ENCODE measurements at regions not wholly inside any gene's neighbourhood (a gene's known extent, or its start where the extent isn't known, plus 50 kb on each side); places are given as distances from the start of the nearest gene placed in this dataset.

GRCh38 chr7:12138421-12138820 lies 72.7 kb upstream of the TMEM106B start:
- H3K27ac ChIP-seq (ENCODE audit: low read length, poor library complexity, severe bottlenecking), result no peak overlapping the region
- WGBS, result 80% methylated on average over 4 of the region's 4 CpGs
- no peak overlapping the region for H3K9ac ChIP-seq (ENCODE audit: low read length)

GRCh38 chr7:12139416-12139815 lies 71.7 kb upstream of the TMEM106B start:
- Histone ChIP-seq H3K4me1 (ENCODE audit: control insufficient read depth, insufficient read depth, low read depth, low read length) (no peaks in the 10 kb centered on the region), H2AK5ac (ENCODE audit: low read length, severe bottlenecking) (no peak overlapping the region), H3K4me2 (ENCODE audit: low read length, poor library complexity, severe bottlenecking) (no peak overlapping the region), H3K18ac (ENCODE audit: low read depth in 1 of 2, low read length in 2 of 2) (no peak overlapping the region), H3K14ac (ENCODE audit: low read length in 2 of 2) (no peak overlapping the region), H3K9me3 (ENCODE audit: control insufficient read depth, low read length) (no peaks in the 10 kb centered on the region), H4K91ac (ENCODE audit: low read length) (no peak overlapping the region), H2AFZ (ENCODE audit: low read depth, low read length) (no peak overlapping the region), H3K4me3 (ENCODE audit: insufficient read depth in 1 of 2, low read depth in 1 of 2, low read length in 2 of 2) (no peak overlapping the region), H4K8ac (ENCODE audit: low read length) (no peak overlapping the region), H3K27me3 (ENCODE audit: control insufficient read depth in 1 of 2, insufficient read depth in 1 of 2, low read length in 2 of 2) (no peaks in the 10 kb centered on the region), H3K23ac (ENCODE audit: low read length in 2 of 2) (no peak overlapping the region), H3K4ac (ENCODE audit: low read depth in 1 of 2, low read length in 2 of 2) (no peak overlapping the region), H3K9ac (ENCODE audit: low read length) (no peak overlapping the region), H2BK15ac (ENCODE audit: low read depth, poor library complexity, severe bottlenecking) (no peak overlapping the region), H3K36me3 (ENCODE audit: control insufficient read depth in 1 of 2, insufficient read depth in 2 of 2, low read depth in 1 of 2, low read length in 2 of 2) (no peaks in the 10 kb centered on the region), H2BK5ac (ENCODE audit: low read depth, low read length, poor library complexity, severe bottlenecking) (no peak overlapping the region), H3K27ac (ENCODE audit: low read length, poor library complexity, severe bottlenecking) (no peak overlapping the region), H2BK120ac (ENCODE audit: low read depth, low read length) (no peak overlapping the region), H3K79me1 (replicated peaks; ENCODE audit: low read length, poor library complexity, severe bottlenecking) (no peaks in the 10 kb centered on the region), H2BK12ac (ENCODE audit: low read length in 2 of 2) (no peak overlapping the region)
- no peak for DNase-seq
- 84% methylated on average over 5 of the region's 6 CpGs for WGBS

More at GRCh38 chr7:12138421-12138820, 72.7 kb upstream of the TMEM106B start:
- H3K23ac ChIP-seq (ENCODE audit: low read length in 2 of 2), result no peak overlapping the region
- no peak overlapping the region for H3K4ac ChIP-seq (ENCODE audit: low read depth in 1 of 2, low read length in 2 of 2)
- no peaks in the 10 kb centered on the region for H3K79me1 ChIP-seq (replicated peaks; ENCODE audit: low read length, poor library complexity, severe bottlenecking)
- no peak overlapping the region for H3K4me2 ChIP-seq (ENCODE audit: low read length, poor library complexity, severe bottlenecking)
- no peak overlapping the region for H3K4me3 ChIP-seq (ENCODE audit: insufficient read depth in 1 of 2, low read depth in 1 of 2, low read length in 2 of 2)
- no peak overlapping the region for H2BK120ac ChIP-seq (ENCODE audit: low read depth, low read length)
- H3K27me3 ChIP-seq (ENCODE audit: control insufficient read depth in 1 of 2, insufficient read depth in 1 of 2, low read length in 2 of 2), result no peaks in the 10 kb centered on the region
- DNase-seq, result no peak
- no peak overlapping the region for H2BK15ac ChIP-seq (ENCODE audit: low read depth, poor library complexity, severe bottlenecking)
- H2AFZ ChIP-seq (ENCODE audit: low read depth, low read length), result no peak overlapping the region
- H3K36me3 ChIP-seq (ENCODE audit: control insufficient read depth in 1 of 2, insufficient read depth in 2 of 2, low read depth in 1 of 2, low read length in 2 of 2), result no peaks in the 10 kb centered on the region
- no peak overlapping the region for H3K14ac ChIP-seq (ENCODE audit: low read length in 2 of 2)
- H3K18ac ChIP-seq (ENCODE audit: low read depth in 1 of 2, low read length in 2 of 2), result no peak overlapping the region
- H2BK5ac ChIP-seq (ENCODE audit: low read depth, low read length, poor library complexity, severe bottlenecking), result no peak overlapping the region
- H4K8ac ChIP-seq (ENCODE audit: low read length), result no peak overlapping the region
- peaks cover 2% of the 10 kb centered on the region for H3K9me3 ChIP-seq (ENCODE audit: control insufficient read depth, low read length)
- H3K4me1 ChIP-seq (ENCODE audit: control insufficient read depth, insufficient read depth, low read depth, low read length), result no peaks in the 10 kb centered on the region
- no peak overlapping the region for H4K91ac ChIP-seq (ENCODE audit: low read length)
- no peak overlapping the region for H2AK5ac ChIP-seq (ENCODE audit: low read length, severe bottlenecking)
- H2BK12ac ChIP-seq (ENCODE audit: low read length in 2 of 2), result no peak overlapping the region

- Histone ChIP-seq H3K9me3 (ENCODE audit: control insufficient read depth, low read length) (no peaks in the 10 kb centered on the region), H3K23ac (ENCODE audit: low read length in 2 of 2) (no peak overlapping the region), H2BK15ac (ENCODE audit: low read depth, poor library complexity, severe bottlenecking) (no peak overlapping the region), H2AFZ (ENCODE audit: low read depth, low read length) (no peak overlapping the region), H3K36me3 (ENCODE audit: control insufficient read depth in 1 of 2, insufficient read depth in 2 of 2, low read depth in 1 of 2, low read length in 2 of 2) (no peaks in the 10 kb centered on the region), H2BK120ac (ENCODE audit: low read depth, low read length) (no peak overlapping the region), H3K4me2 (ENCODE audit: low read length, poor library complexity, severe bottlenecking) (no peak overlapping the region), H3K4ac (ENCODE audit: low read depth in 1 of 2, low read length in 2 of 2) (no peak overlapping the region), H3K27me3 (ENCODE audit: control insufficient read depth in 1 of 2, insufficient read depth in 1 of 2, low read length in 2 of 2) (no peaks in the 10 kb centered on the region), H3K79me1 (replicated peaks; ENCODE audit: low read length, poor library complexity, severe bottlenecking) (no peaks in the 10 kb centered on the region), H2AK5ac (ENCODE audit: low read length, severe bottlenecking) (no peak overlapping the region), H3K27ac (ENCODE audit: low read length, poor library complexity, severe bottlenecking) (no peak overlapping the region), H2BK5ac (ENCODE audit: low read depth, low read length, poor library complexity, severe bottlenecking) (no peak overlapping the region), H2BK12ac (ENCODE audit: low read length in 2 of 2) (no peak overlapping the region), H4K91ac (ENCODE audit: low read length) (no peak overlapping the region), H3K18ac (ENCODE audit: low read depth in 1 of 2, low read length in 2 of 2) (no peak overlapping the region), H4K8ac (ENCODE audit: low read length) (no peak overlapping the region), H3K14ac (ENCODE audit: low read length in 2 of 2) (no peak overlapping the region), H3K9ac (ENCODE audit: low read length) (no peak overlapping the region), H3K4me1 (ENCODE audit: control insufficient read depth, insufficient read depth, low read depth, low read length) (no peaks in the 10 kb centered on the region), H3K4me3 (ENCODE audit: insufficient read depth in 1 of 2, low read depth in 1 of 2, low read length in 2 of 2) (no peak overlapping the region)
- WGBS, result 71% methylated on average over 2 of the region's 2 CpGs
- no peak for DNase-seq
These were observed 64.3 kb upstream of the TMEM106B start for GRCh38 chr7:12146813-12147212.

- Histone ChIP-seq H3K4me1 (ENCODE audit: control insufficient read depth, insufficient read depth, low read depth, low read length) (no peaks in the 10 kb centered on the region), H4K8ac (ENCODE audit: low read length) (no peak overlapping the region), H3K14ac (ENCODE audit: low read length in 2 of 2) (no peak overlapping the region), H2AFZ (ENCODE audit: low read depth, low read length) (no peak overlapping the region), H3K27ac (ENCODE audit: low read length, poor library complexity, severe bottlenecking) (no peak overlapping the region), H2BK15ac (ENCODE audit: low read depth, poor library complexity, severe bottlenecking) (no peak overlapping the region), H3K9ac (ENCODE audit: low read length) (no peak overlapping the region), H3K18ac (ENCODE audit: low read depth in 1 of 2, low read length in 2 of 2) (no peak overlapping the region), H2AK5ac (ENCODE audit: low read length, severe bottlenecking) (no peak overlapping the region), H2BK120ac (ENCODE audit: low read depth, low read length) (no peak overlapping the region), H3K4ac (ENCODE audit: low read depth in 1 of 2, low read length in 2 of 2) (no peak overlapping the region), H3K4me2 (ENCODE audit: low read length, poor library complexity, severe bottlenecking) (no peak overlapping the region), H4K91ac (ENCODE audit: low read length) (no peak overlapping the region), H3K79me1 (replicated peaks; ENCODE audit: low read length, poor library complexity, severe bottlenecking) (no peaks in the 10 kb centered on the region), H3K9me3 (ENCODE audit: control insufficient read depth, low read length) (no peaks in the 10 kb centered on the region), H3K36me3 (ENCODE audit: control insufficient read depth in 1 of 2, insufficient read depth in 2 of 2, low read depth in 1 of 2, low read length in 2 of 2) (no peaks in the 10 kb centered on the region), H3K4me3 (ENCODE audit: insufficient read depth in 1 of 2, low read depth in 1 of 2, low read length in 2 of 2) (no peak overlapping the region), H2BK12ac (ENCODE audit: low read length in 2 of 2) (no peak overlapping the region), H3K27me3 (ENCODE audit: control insufficient read depth in 1 of 2, insufficient read depth in 1 of 2, low read length in 2 of 2) (no peaks in the 10 kb centered on the region), H2BK5ac (ENCODE audit: low read depth, low read length, poor library complexity, severe bottlenecking) (no peak overlapping the region), H3K23ac (ENCODE audit: low read length in 2 of 2) (no peak overlapping the region)
- 58% methylated on average over 3 of the region's 5 CpGs for WGBS
- DNase-seq, result no peak
These were observed 58.7 kb upstream of the TMEM106B start for GRCh38 chr7:12152196-12152918.

Data from mesenchymal stem cell (in vitro differentiated cells and primary cell).